Brain microvascular endothelial cell (primary cell): ENCODE measurements at regions not wholly inside any gene's neighbourhood (a gene's known extent, or its start where the extent isn't known, plus 50 kb on each side); places are given as distances from the start of the nearest gene placed in this dataset.

ENCODE experiments used
- DNase-seq: peaks from one replicate; pipeline ENCODE4 v3.0.0-alpha.2; 2020
- H3K27ac ChIP-seq: fragments of 250-450 bp; sonication (Bioruptor Pico); 2 replicates; pipeline ENCODE4 v1.5.1; 2020; ENCODE audit warnings: mild to moderate bottlenecking, moderate library complexity
- H3K27me3 ChIP-seq: fragments of 250-450 bp; sonication (Bioruptor Pico); replicated peaks from 2 replicates; pipeline ENCODE4 v1.5.1; 2020; ENCODE audit warnings: mild to moderate bottlenecking
- H3K36me3 ChIP-seq: fragments of 250-450 bp; sonication (Bioruptor Pico); replicated peaks from 2 replicates; pipeline ENCODE4 v1.5.1; 2020; ENCODE audit warnings: mild to moderate bottlenecking
- H3K4me3 ChIP-seq: 2 replicates; pipeline ENCODE4 v1.5.1; 2011; ENCODE audit warnings: low read depth, mild to moderate bottlenecking, control low read depth, low read length, moderate library complexity
- in situ Hi-C: cut with HindIII; loops from 2 replicates; pipeline ENCODE4 v1.10.0; 2017; ENCODE audit warnings: low sequenced_read_pairs, low pct_ligation_motif_present
- TF ChIP-seq, protein P1 (sequence below): IDR thresholded peaks from 2 replicates; pipeline ENCODE4 v1.5.1; 2011; ENCODE audit warnings: low read depth, mild to moderate bottlenecking, moderate library complexity, low read length, control low read depth, inconsistent platforms; ENCODE audit errors: missing control alignments

GRCh38 chr1:209076688-209077087 lies 506.8 kb upstream of the CAMK1G start:
- DNase-seq, result no peak
- in situ Hi-C loops, result no loop called here

GRCh38 chr1:209080170-209080781 lies 503.2 kb upstream of the CAMK1G start:
- DNase-seq, result no peak
- Histone ChIP-seq H3K36me3 (no peaks in the 10 kb centered on the region), H3K27ac (no peak overlapping the region), H3K4me3 (no peak overlapping the region), H3K27me3 (no peaks in the 10 kb centered on the region)
- in situ Hi-C loops, result no loop called here
- TF ChIP-seq, protein P1, sequence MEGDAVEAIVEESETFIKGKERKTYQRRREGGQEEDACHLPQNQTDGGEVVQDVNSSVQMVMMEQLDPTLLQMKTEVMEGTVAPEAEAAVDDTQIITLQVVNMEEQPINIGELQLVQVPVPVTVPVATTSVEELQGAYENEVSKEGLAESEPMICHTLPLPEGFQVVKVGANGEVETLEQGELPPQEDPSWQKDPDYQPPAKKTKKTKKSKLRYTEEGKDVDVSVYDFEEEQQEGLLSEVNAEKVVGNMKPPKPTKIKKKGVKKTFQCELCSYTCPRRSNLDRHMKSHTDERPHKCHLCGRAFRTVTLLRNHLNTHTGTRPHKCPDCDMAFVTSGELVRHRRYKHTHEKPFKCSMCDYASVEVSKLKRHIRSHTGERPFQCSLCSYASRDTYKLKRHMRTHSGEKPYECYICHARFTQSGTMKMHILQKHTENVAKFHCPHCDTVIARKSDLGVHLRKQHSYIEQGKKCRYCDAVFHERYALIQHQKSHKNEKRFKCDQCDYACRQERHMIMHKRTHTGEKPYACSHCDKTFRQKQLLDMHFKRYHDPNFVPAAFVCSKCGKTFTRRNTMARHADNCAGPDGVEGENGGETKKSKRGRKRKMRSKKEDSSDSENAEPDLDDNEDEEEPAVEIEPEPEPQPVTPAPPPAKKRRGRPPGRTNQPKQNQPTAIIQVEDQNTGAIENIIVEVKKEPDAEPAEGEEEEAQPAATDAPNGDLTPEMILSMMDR, result no peak

More at GRCh38 chr1:209076688-209077087, 506.8 kb upstream of the CAMK1G start:
- TF ChIP-seq, protein P1, result peak; percentile 34
- no peaks in the 10 kb centered on the region for H3K36me3 ChIP-seq
- H3K4me3 ChIP-seq, result no peak overlapping the region
- H3K27ac ChIP-seq, result no peak overlapping the region
- no peaks in the 10 kb centered on the region for H3K27me3 ChIP-seq

GRCh38 chr1:209086486-209087192 lies 496.9 kb upstream of the CAMK1G start:
- TF ChIP-seq, protein P1, result no peak
- H3K4me3 ChIP-seq, result no peak overlapping the region
- in situ Hi-C loops, result no loop called here
- no peak overlapping the region for H3K27ac ChIP-seq
- no peaks in the 10 kb centered on the region for H3K36me3 ChIP-seq
- DNase-seq, result no peak
- H3K27me3 ChIP-seq, result no peaks in the 10 kb centered on the region

GRCh38 chr1:209094384-209094783 lies 489.1 kb upstream of the CAMK1G start:
- H3K27me3 ChIP-seq, result no peaks in the 10 kb centered on the region
- H3K36me3 ChIP-seq, result no peaks in the 10 kb centered on the region
- DNase-seq, result no peak
- no peak overlapping the region for H3K27ac ChIP-seq
- in situ Hi-C loops, result no loop called here
- H3K4me3 ChIP-seq, result no peak overlapping the region
- TF ChIP-seq, protein P1, result no peak

- DNase-seq, result peak; percentile 16
- no peaks in the 10 kb centered on the region for H3K36me3 ChIP-seq
- H3K27ac ChIP-seq, result no peak overlapping the region
- in situ Hi-C loops, result no loop called here
- TF ChIP-seq, protein P1, result no peak
- no peak overlapping the region for H3K4me3 ChIP-seq
- no peaks in the 10 kb centered on the region for H3K27me3 ChIP-seq
These were observed 487.6 kb upstream of the CAMK1G start for GRCh38 chr1:209095627-209096595.
